ENCODE measurements at regions not wholly inside any gene's neighbourhood (a gene's known extent, or its start where the extent isn't known, plus 50 kb on each side); places are given as distances from the start of the nearest gene placed in this dataset.
A peak's percentile ranks its signal among the peaks of the same experiment; 100 is the strongest.

DNA sequence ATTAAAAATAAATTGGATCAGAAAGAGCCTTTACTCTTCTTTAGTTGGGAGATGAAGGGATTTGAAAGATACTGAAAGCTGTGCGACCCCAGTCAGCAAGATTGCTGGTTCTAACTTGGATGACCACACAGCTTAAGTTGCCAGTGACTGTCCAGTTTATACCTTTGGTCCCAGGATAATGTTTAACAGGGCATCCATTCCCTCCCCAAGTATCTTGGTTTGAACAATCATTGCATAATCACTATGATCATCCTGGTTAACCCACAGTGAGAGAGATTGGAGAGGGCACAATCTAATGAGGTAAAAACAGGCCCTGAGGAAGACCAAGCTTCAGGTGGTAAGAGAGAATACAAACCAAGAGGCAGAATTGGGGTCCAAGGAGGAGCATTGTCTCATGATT lies 798.3 kb downstream of the MAFB start:
- TF ChIP-seq POLR2A (IDR thresholded peaks at IDR 0.05) (no peak), EP300 (IDR thresholded peaks at IDR 0.05) (no peak), POLR2AphosphoS5 (IDR thresholded peaks at IDR 0.05) (no peak)
- TF ChIP-seq, protein P1, sequence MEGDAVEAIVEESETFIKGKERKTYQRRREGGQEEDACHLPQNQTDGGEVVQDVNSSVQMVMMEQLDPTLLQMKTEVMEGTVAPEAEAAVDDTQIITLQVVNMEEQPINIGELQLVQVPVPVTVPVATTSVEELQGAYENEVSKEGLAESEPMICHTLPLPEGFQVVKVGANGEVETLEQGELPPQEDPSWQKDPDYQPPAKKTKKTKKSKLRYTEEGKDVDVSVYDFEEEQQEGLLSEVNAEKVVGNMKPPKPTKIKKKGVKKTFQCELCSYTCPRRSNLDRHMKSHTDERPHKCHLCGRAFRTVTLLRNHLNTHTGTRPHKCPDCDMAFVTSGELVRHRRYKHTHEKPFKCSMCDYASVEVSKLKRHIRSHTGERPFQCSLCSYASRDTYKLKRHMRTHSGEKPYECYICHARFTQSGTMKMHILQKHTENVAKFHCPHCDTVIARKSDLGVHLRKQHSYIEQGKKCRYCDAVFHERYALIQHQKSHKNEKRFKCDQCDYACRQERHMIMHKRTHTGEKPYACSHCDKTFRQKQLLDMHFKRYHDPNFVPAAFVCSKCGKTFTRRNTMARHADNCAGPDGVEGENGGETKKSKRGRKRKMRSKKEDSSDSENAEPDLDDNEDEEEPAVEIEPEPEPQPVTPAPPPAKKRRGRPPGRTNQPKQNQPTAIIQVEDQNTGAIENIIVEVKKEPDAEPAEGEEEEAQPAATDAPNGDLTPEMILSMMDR (IDR thresholded peaks at IDR 0.05) = no peak
- Histone ChIP-seq H3K27me3 (no peaks in the 10 kb centered on the region), H3K4me3 (no peak overlapping the region), H3K36me3 (no peaks in the 10 kb centered on the region), H3K9me3 (no peaks in the 10 kb centered on the region), H3K4me1 (peaks cover 0 to 8% (median 0%) of the 10 kb centered on the region in 3 donors), H3K27ac (no peak overlapping the region)
- ATAC-seq = no peak
- 100% methylated on average over 1 of the region's 1 CpG for WGBS, 2 donors (ENCODE audit: low coverage in 1 of 2)

DNA sequence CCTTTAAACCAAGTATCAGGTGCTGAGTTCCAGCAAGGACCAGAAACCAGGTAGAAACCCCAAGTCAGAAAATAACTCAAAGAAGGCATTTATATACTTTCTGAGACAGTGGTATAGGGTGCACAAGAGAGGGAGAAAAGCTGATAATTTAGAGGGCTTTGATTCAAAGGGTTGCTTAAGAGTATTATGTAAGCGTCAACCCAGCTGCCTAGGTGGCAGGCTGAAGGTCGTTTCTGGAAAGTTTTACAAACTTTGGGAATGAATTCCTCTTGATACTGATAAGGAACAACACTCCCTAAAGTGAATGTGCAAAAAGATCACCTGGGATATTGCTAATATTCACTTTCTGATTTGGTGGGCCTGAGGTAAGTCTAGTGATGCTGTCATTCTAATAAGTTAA lies 800.7 kb downstream of the MAFB start:
- TF ChIP-seq POLR2A (IDR thresholded peaks at IDR 0.05) = no peak
- TF ChIP-seq POLR2AphosphoS5 (IDR thresholded peaks at IDR 0.05) = no peak
- TF ChIP-seq, protein P1 (IDR thresholded peaks at IDR 0.05) = no peak
- no peak for TF ChIP-seq EP300 (IDR thresholded peaks at IDR 0.05)
- Histone ChIP-seq H3K4me3 (no peak overlapping the region), H3K36me3 (no peaks in the 10 kb centered on the region), H3K27me3 (no peaks in the 10 kb centered on the region), H3K27ac (no peak overlapping the region), H3K9me3 (no peaks in the 10 kb centered on the region), H3K4me1 (peaks cover 0 to 9% (median 0%) of the 10 kb centered on the region in 3 donors)
- ATAC-seq = no peak
- whole genome bisulfite sequencing, 2 donors (ENCODE audit: low coverage in 1 of 2) = 71 to 83% methylated on average over 1 to 2 of the region's 2 CpGs

DNA sequence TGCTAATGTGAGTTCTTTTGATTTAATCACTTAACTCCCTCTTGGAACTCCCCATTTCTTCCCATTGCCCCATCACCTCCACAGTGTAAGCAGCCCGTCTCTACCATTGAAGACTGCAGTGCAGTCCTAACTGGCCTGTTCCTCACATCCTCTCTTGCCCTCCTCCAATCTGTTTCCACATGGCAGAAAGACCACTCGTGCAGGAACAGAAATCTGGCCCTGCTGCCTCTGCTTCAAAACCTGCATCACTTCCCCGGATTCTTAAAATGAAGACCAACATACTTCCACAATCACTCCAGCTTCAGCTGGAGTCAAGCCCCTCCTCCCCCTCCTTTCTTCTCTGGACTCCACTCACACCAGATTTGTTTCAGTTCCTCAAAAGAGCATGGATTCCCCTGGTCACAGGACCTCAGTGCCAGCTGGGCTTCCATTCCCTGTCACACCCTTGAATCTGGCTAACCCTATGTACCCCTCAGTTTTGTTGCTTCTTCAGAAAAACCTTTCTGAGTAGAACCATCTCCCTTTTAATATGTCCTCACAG lies 802.3 kb downstream of the MAFB start:
- Histone ChIP-seq H3K36me3 (no peaks in the 10 kb centered on the region), H3K4me3 (no peak overlapping the region), H3K9me3 (no peaks in the 10 kb centered on the region), H3K27me3 (no peaks in the 10 kb centered on the region), H3K27ac (peak overlapping the region in 1 of 4 donors; percentile 14), H3K4me1 (peaks cover 0 to 9% (median 0%) of the 10 kb centered on the region in 3 donors)
- 56 to 57% methylated on average over 3 of the region's 3 CpGs for WGBS, 2 donors (ENCODE audit: low coverage in 1 of 2)
- peak; percentile 54 for ATAC-seq
- TF ChIP-seq POLR2A (IDR thresholded peaks at IDR 0.05) (no peak), EP300 (IDR thresholded peaks at IDR 0.05) (no peak), POLR2AphosphoS5 (IDR thresholded peaks at IDR 0.05) (no peak)

DNA sequence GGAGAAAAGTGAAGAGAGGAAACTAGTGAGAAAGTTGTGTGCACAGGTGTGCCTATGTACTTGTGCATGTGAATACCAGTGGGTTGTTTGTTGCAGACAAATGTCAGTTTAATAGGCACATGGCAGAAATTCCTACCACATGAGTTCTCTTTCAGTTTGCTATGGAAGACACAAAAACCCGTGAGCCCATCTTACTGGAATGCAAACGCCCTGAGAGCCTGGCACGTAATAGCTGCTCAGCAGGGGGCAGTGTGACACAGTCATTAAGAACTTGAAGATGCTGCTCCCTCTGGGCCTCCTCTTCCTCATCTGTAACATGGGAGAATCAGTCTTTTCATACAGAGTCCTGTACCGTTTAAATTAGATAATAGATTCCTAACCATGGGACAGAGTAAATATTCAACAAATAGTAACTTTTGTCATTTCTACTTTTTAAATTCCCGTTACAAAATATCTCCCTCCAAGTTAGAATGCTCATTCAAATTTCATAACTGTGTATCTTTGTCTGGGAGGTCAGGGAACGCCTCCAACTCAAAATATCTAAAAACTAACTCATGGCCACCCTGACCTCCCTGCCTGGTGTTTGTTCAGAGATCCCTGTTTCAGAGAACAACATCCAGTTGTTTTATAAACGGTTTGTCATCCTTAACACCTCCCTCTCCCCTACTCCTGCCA lies 802.9 kb downstream of the MAFB start:
- H3K27ac ChIP-seq = no peak overlapping the region
- H3K4me3 ChIP-seq = no peak overlapping the region
- WGBS, 2 donors (ENCODE audit: low coverage in 1 of 2) = 31 to 47% methylated on average over 5 to 7 of the region's 7 CpGs
- H3K36me3 ChIP-seq = no peaks in the 10 kb centered on the region
- H3K4me1 ChIP-seq = peaks cover 0 to 9% (median 0%) of the 10 kb centered on the region in 3 donors
- H3K27me3 ChIP-seq = no peaks in the 10 kb centered on the region
- peak; percentile 62 for ATAC-seq
- H3K9me3 ChIP-seq = no peaks in the 10 kb centered on the region
- TF ChIP-seq POLR2AphosphoS5 (IDR thresholded peaks at IDR 0.05) = no peak
- TF ChIP-seq, protein P1 (IDR thresholded peaks at IDR 0.05) = peak; percentile 36 to 62 (median 55)

DNA sequence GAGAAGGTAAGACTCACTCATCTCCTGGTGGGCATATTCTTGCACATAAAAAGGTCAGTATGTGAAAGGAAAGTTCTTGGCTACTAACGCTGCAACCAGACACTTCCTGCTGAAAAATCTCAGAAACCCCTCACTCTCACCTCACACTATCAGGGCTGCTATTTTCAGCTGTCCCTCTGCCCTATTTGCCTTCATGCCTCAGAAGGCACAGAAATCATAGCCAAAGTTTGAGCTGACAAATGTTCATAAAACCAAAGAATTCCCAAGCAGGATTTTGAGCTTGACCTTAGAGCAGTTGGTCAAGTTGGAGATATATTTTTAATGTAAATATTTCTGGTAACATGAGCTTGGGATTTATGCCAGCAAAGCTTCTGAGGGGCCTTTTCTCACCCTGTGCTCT lies 806.2 kb downstream of the MAFB start:
- 43 to 53% methylated on average over 1 of the region's 1 CpG for WGBS, 2 donors (ENCODE audit: low coverage in 1 of 2)

More for the DNA sequence above, 806.2 kb downstream of the MAFB start:
- Histone ChIP-seq H3K9me3 (no peaks in the 10 kb centered on the region), H3K36me3 (no peaks in the 10 kb centered on the region), H3K4me3 (no peak overlapping the region), H3K4me1 (peaks cover 0 to 13% (median 2%) of the 10 kb centered on the region in 3 donors), H3K27me3 (no peaks in the 10 kb centered on the region), H3K27ac (no peak overlapping the region)
- ATAC-seq = no peak
- TF ChIP-seq EP300 (IDR thresholded peaks at IDR 0.05) = no peak
- TF ChIP-seq POLR2A (IDR thresholded peaks at IDR 0.05) = no peak
- TF ChIP-seq POLR2AphosphoS5 (IDR thresholded peaks at IDR 0.05) = no peak
- TF ChIP-seq, protein P1 (IDR thresholded peaks at IDR 0.05) = no peak
